A549 (cell line): ENCODE measurements at regions not wholly inside any gene's neighbourhood (a gene's known extent, or its start where the extent isn't known, plus 50 kb on each side); places are given as distances from the start of the nearest gene placed in this dataset.

Experiments
- ATAC-seq, 2 experiments: fragments of 200-7000 bp in 1 of 2; fragments of >200 bp in 1 of 2; cut with Nextera tagmentation in 1 of 2; cut with Tn5 transposase in 1 of 2; 3 replicates each; pipeline versions ENCODE4 v1.8.0 to v1.9.1; 2018 to 2020; ENCODE audit warnings: mild to moderate bottlenecking in 1 of 2, moderate library complexity in 1 of 2
- CTCF ChIA-PET: fragments of 300-600 bp; sonication (Branson Sonifier 250); formaldehyde crosslinking; extraction: SDS; loops from one replicate; lab custom pipeline; 2021; ENCODE audit warnings: antibody characterized with exemption, inconsistent platforms; lab: Yijun Ruan, JAX
- POLR2A ChIA-PET: fragments of 350-600 bp; formaldehyde crosslinking; extraction: SDS; loops from one replicate; lab custom pipeline; 2021; ENCODE audit warnings: antibody characterized with exemption, inconsistent platforms; lab: Yijun Ruan, JAX
- DNase-seq, 2 experiments: peaks; one replicate each; pipeline versions ENCODE4 v3.0.0 to v3.0.0-alpha.2; 2011 to 2016; ENCODE audit warnings: low read depth in 1 of 2, low spot score in 1 of 2
- FAIRE-seq: peaks from 2 replicates; lab custom pipeline; 2011; peaks lifted over from hg19 to GRCh38; lab: Jason Lieb, UNC
- H3K27ac ChIP-seq, 2 experiments: fragments of >200 bp; sonication (Bioruptor Twin); formaldehyde crosslinking; 3 replicates each; pipeline ENCODE4 v1.5.1; 2016 to 2017
- H3K4me1 ChIP-seq: fragments of >200 bp; sonication (Bioruptor Twin); formaldehyde crosslinking; 3 replicates; pipeline ENCODE4 v1.6.1; 2016
- H3K4me2 ChIP-seq: fragments of >200 bp; sonication (Bioruptor Twin); formaldehyde crosslinking; 3 replicates; pipeline ENCODE4 v1.6.1; 2016
- H3K4me3 ChIP-seq: fragments of >200 bp; sonication (Bioruptor Twin); formaldehyde crosslinking; 3 replicates; pipeline ENCODE4 v1.5.1; 2016
- H3K9me3 ChIP-seq: fragments of >200 bp; sonication (Bioruptor Twin); formaldehyde crosslinking; 3 replicates; pipeline ENCODE4 v1.6.1; 2016
- BCL3 ChIP-seq: fragments of >200 bp; sonication (Bioruptor Twin); formaldehyde crosslinking; IDR thresholded peaks from 3 replicates; pipeline ENCODE4 v1.6.1; 2016
- CEBPB ChIP-seq, 2 experiments: fragments of >200 bp in 1 of 2; sonication (Bioruptor Twin) in 1 of 2; formaldehyde crosslinking in 1 of 2; IDR thresholded peaks; 2 replicates each; pipeline ENCODE4 v1.6.1; 2012 to 2016
- CHD2 ChIP-seq: fragments of 150-350 bp; IDR thresholded peaks from 2 replicates; pipeline ENCODE4 v1.6.1; 2014; ENCODE audit warnings: low read length; ENCODE audit not compliant: partially characterized antibody
- EHMT2 ChIP-seq: fragments of 200-600 bp; sonication (generic); IDR thresholded peaks from 2 replicates; pipeline ENCODE4 v1.6.1; 2016; ENCODE audit warnings: antibody characterized with exemption, low read depth, mild to moderate bottlenecking, moderate library complexity
- FOSB ChIP-seq: fragments of 250-450 bp; sonication (Bioruptor Pico); IDR thresholded peaks from 2 replicates; pipeline ENCODE4 v1.5.0; 2020; ENCODE audit warnings: mild to moderate bottlenecking, moderate library complexity
- FOSL2 ChIP-seq, 2 experiments: fragments of 450-650 bp in 1 of 2; fragments of >200 bp in 1 of 2; sonication (Bioruptor Twin) in 1 of 2; formaldehyde crosslinking; IDR thresholded peaks; 2 replicates each; pipeline versions ENCODE4 v1.5.0 to v1.6.1; 2016 to 2020; ENCODE audit warnings: mild to moderate bottlenecking in 1 of 2, moderate library complexity in 1 of 2
- GATA3 ChIP-seq: IDR thresholded peaks from 2 replicates; pipeline ENCODE4 v1.6.1; 2012; ENCODE audit warnings: borderline replicate concordance
- HMGXB4 ChIP-seq: fragments of 250-450 bp; sonication (Bioruptor Pico); IDR thresholded peaks from 2 replicates; pipeline ENCODE4 v1.5.0; 2021; ENCODE audit warnings: mild to moderate bottlenecking, moderate library complexity, borderline replicate concordance
- HOXB5 ChIP-seq: fragments of 250-450 bp; sonication (Bioruptor Pico); IDR thresholded peaks from 2 replicates; pipeline ENCODE4 v1.5.0; 2020; ENCODE audit warnings: mild to moderate bottlenecking, moderate library complexity
- JUNB ChIP-seq: fragments of >200 bp; sonication (Bioruptor Twin); formaldehyde crosslinking; IDR thresholded peaks from 2 replicates; pipeline ENCODE4 v1.6.1; 2016
- KDM1A ChIP-seq: fragments of 200-600 bp; sonication (generic); IDR thresholded peaks from 2 replicates; pipeline ENCODE4 v1.6.1; 2016; ENCODE audit warnings: low read depth, mild to moderate bottlenecking
- MAX ChIP-seq: IDR thresholded peaks from 2 replicates; pipeline ENCODE4 v1.6.1; 2012
- MYC ChIP-seq: IDR thresholded peaks from 2 replicates; pipeline ENCODE4 v1.6.1; 2012; ENCODE audit warnings: mild to moderate bottlenecking, inconsistent platforms, low read length, improper control_type of control experiment, borderline replicate concordance
- NR3C1 ChIP-seq: fragments of >200 bp; sonication (Bioruptor Twin); formaldehyde crosslinking; IDR thresholded peaks from 3 replicates; pipeline ENCODE4 v1.6.1; 2017
- PHF8 ChIP-seq: fragments of 200-600 bp; sonication (generic); IDR thresholded peaks from 2 replicates; pipeline ENCODE4 v1.6.1; 2016; ENCODE audit warnings: low read depth, mild to moderate bottlenecking, antibody characterized with exemption, moderate library complexity, borderline replicate concordance
- POLR2A ChIP-seq: IDR thresholded peaks from 2 replicates; pipeline ENCODE4 v1.6.1; 2012; ENCODE audit warnings: mild to moderate bottlenecking, low read length
- REST ChIP-seq: fragments of 200-600 bp; sonication (generic); IDR thresholded peaks from 2 replicates; pipeline ENCODE4 v1.6.1; 2016; ENCODE audit warnings: antibody characterized with exemption, mild to moderate bottlenecking, moderate library complexity
- RFX5 ChIP-seq: fragments of 450-650 bp; IDR thresholded peaks from 2 replicates; pipeline ENCODE4 v1.7.1; 2014; ENCODE audit warnings: antibody characterized with exemption, mild to moderate bottlenecking, moderate library complexity
- RNF2 ChIP-seq: fragments of 200-600 bp; sonication (generic); IDR thresholded peaks from 2 replicates; pipeline ENCODE4 v1.6.1; 2016; ENCODE audit warnings: low read depth, mild to moderate bottlenecking, antibody characterized with exemption, moderate library complexity, borderline replicate concordance
- TFCP2L1 ChIP-seq: fragments of 250-450 bp; sonication (Bioruptor Pico); IDR thresholded peaks from 2 replicates; pipeline ENCODE4 v1.5.0; 2021; ENCODE audit warnings: mild to moderate bottlenecking
- TP53 ChIP-seq: fragments of 250-450 bp; sonication (Bioruptor Pico); IDR thresholded peaks from 2 replicates; pipeline ENCODE4 v1.5.0; 2021; ENCODE audit warnings: mild to moderate bottlenecking, moderate library complexity
- ZFP36 ChIP-seq: fragments of 450-650 bp; IDR thresholded peaks from 2 replicates; pipeline ENCODE4 v1.6.1; 2014; ENCODE audit warnings: borderline replicate concordance; ENCODE audit not compliant: partially characterized antibody
- ZSCAN20 ChIP-seq: fragments of 250-450 bp; sonication (Bioruptor Pico); IDR thresholded peaks from 2 replicates; pipeline ENCODE4 v1.8.0; 2022; ENCODE audit warnings: mild to moderate bottlenecking, moderate library complexity
- WGBS: methylation state at CpG from one replicate; pipeline ENCODE4 v1.1.6; 2017; ENCODE audit errors: missing lambda C conversion rate; 5-methylcytosine and 5-hydroxymethylcytosine counted together

GRCh38 chr7:92934096-92934495 is 97.7 kb upstream of the CDK6 start:
- no peak for ATAC-seq
- Histone ChIP-seq H3K4me1 (no peaks in the 10 kb centered on the region), H3K9me3 (peaks cover 29% of the 10 kb centered on the region; the same call in 2 of the 3 replicates), H3K4me2 (no peak overlapping the region), H3K27ac (no peak overlapping the region), H3K4me3 (no peak overlapping the region)
- no peak for DNase-seq
- ChIA-PET CTCF (no interaction called here), POLR2A (no interaction called here)
- WGBS = 6% methylated on average over 1 of the region's 1 CpG
- no peak for TF ChIP-seq RFX5
- no peak for TF ChIP-seq KDM1A
- TF ChIP-seq TP53 (CRISPR knock-in tag) = no peak
- no peak for TF ChIP-seq MYC
- no peak for TF ChIP-seq RNF2
- no peak for TF ChIP-seq HMGXB4 (CRISPR knock-in tag)
- TF ChIP-seq ZSCAN20 = no peak
- no peak for TF ChIP-seq REST
- TF ChIP-seq GATA3 = no peak
- TF ChIP-seq FOSL2 (IDR thresholded peaks at IDR 0.05) = no peak
- TF ChIP-seq FOSL2 (CRISPR knock-in tag; IDR thresholded peaks at IDR 0.05) = no peak
- no peak for TF ChIP-seq TFCP2L1
- no peak for TF ChIP-seq JUNB
- no peak for TF ChIP-seq NR3C1
- no peak for TF ChIP-seq MAX
- TF ChIP-seq BCL3 = no peak
- FAIRE-seq = no peak

GRCh38 chr7:92932450-92932849 is 96.1 kb upstream of the CDK6 start:
- POLR2A ChIA-PET = no interaction called here
- ATAC-seq (no peak), DNase-seq (peak in 1 of 2 experiments; percentile 3), FAIRE-seq (no peak)
- H3K9me3 ChIP-seq = peaks cover 14% of the 10 kb centered on the region; the same call in 1 of the 3 replicates
- H3K4me3 ChIP-seq = no peak overlapping the region
- 12% methylated on average over 8 of the region's 8 CpGs for WGBS
- TF ChIP-seq ZFP36 = no peak
- TF ChIP-seq, all 56 proteins: peak for 0
- Histone ChIP-seq H3K4me2 (peak overlapping the region; percentile 29; the same call in 2 of the 3 replicates), H3K4me1 (no peaks in the 10 kb centered on the region), H3K27ac (no peak overlapping the region)
- CTCF ChIA-PET = no interaction called here

GRCh38 chr7:92930404-92930803 is 94.0 kb upstream of the CDK6 start:
- Histone ChIP-seq H3K9me3 (peaks cover 21% of the 10 kb centered on the region; the same call in 2 of the 3 replicates), H3K4me3 (no peak overlapping the region), H3K4me1 (no peaks in the 10 kb centered on the region), H3K27ac (no peak overlapping the region), H3K4me2 (no peak overlapping the region)
- FAIRE-seq (no peak), ATAC-seq (no peak), DNase-seq (no peak)
- 3% methylated on average over 1 of the region's 1 CpG for WGBS
- CTCF ChIA-PET = interaction anchor here (1.0 kb wide), 1 partner anchor 110 kb away, joined by 3 read pairs; no protein-coding TSS in a partner anchor
- POLR2A ChIA-PET = no interaction called here
- TF ChIP-seq ZFP36 (no peak), PHF8 (no peak), CEBPB (IDR thresholded peaks at IDR 0.05) (no peak), HOXB5 (CRISPR knock-in tag) (no peak), CHD2 (no peak), EHMT2 (no peak), POLR2A (no peak), FOSB (CRISPR knock-in tag) (no peak)
